ENCODE measurements at regions not wholly inside any gene's neighbourhood (a gene's known extent, or its start where the extent isn't known, plus 50 kb on each side); places are given as distances from the start of the nearest gene placed in this dataset. TPM values are rescaled to one million over a fixed set of nuclear protein-coding genes. Genes with fewer than 3 reads are reported as not detected.

DNA sequence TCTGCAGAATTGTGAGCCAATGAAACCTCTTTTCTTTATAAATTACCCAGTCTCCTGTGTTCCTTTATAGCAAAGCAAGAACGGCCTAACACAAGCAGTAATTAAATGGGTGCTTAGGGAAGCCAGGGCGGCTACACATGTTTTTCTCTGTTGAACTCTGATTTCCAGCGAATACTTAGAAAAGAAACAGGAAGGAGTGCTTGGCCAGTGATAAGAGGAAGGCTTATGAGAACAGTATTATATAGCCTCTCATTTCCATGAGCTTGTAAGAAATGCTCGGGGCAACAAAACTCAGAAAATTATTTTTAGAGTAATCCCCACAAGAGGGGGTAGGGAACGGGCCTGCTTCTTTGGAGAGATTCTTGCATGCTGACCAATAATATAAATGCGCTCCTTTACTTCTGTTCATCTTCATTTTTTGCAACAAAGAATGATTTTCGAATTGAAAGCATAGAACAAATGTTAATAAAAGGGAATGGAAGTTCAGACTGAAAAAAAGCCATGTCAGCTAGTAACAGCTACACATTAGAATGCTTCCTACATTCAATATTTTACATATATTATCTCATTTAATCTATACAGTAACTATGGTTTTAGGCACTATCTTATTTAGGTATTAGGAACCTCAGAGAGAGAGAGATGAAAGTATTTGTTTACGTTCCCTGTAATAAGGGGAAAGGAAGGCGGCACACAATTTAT lies 49.7 kb upstream of the CCDC85A start:
- no peak overlapping the region for H3K27ac Mint-ChIP-seq
- H3K27me3 Mint-ChIP-seq (ENCODE audit: low read depth), result no peaks in the 10 kb centered on the region

More for the DNA sequence above, 49.7 kb upstream of the CCDC85A start:
- ChIA-PET CTCF (no interaction called here), POLR2A (no interaction called here)
- no peak for DNase-seq
- Mint-ChIP-seq H3K36me3 (ENCODE audit: low read depth) (no peaks in the 10 kb centered on the region), H3K9me3 (ENCODE audit: insufficient read depth) (no peaks in the 10 kb centered on the region), H3K4me3 (no peak overlapping the region), H3K4me1 (ENCODE audit: low read depth) (no peaks in the 10 kb centered on the region)
- no peak for ATAC-seq

Small RNA genes lying in the stretch of these regions (microRNA-seq; reads per million reads assigned to microRNA genes)
- gene MIR216A (not detected), gene MIR216B (not detected), gene MIR217 (not detected)
